GM19324 (cell line): ENCODE measurements at regions not wholly inside any gene's neighbourhood (a gene's known extent, or its start where the extent isn't known, plus 50 kb on each side); places are given as distances from the start of the nearest gene placed in this dataset.
"Not testable (repeated sequence)": the region's sequence is repeated elsewhere in the genome, so short reads cannot be mapped to it uniquely, and the experiment has no call there.

Experiments used
- ATAC-seq: cut with Tn5 transposase; IDR thresholded peaks from one replicate; pipeline ENCODE4 v1.9.1; 2021; ENCODE audit warnings: mild to moderate bottlenecking, moderate library complexity; ENCODE audit not compliant: unreplicated experiment, low FRiP score

- no peak for ATAC-seq
Observed at GRCh38 chr4:36582198-36582597, 300.8 kb downstream of the DTHD1 start.

- no peak for ATAC-seq
Observed at GRCh38 chr4:36587909-36588472, 306.6 kb downstream of the DTHD1 start.

- no peak for ATAC-seq
Observed at GRCh38 chr4:36590343-36590742, 308.9 kb downstream of the DTHD1 start.

GRCh38 chr4:36601864-36602495 lies 320.6 kb downstream of the DTHD1 start:
- no peak for ATAC-seq

DNA sequence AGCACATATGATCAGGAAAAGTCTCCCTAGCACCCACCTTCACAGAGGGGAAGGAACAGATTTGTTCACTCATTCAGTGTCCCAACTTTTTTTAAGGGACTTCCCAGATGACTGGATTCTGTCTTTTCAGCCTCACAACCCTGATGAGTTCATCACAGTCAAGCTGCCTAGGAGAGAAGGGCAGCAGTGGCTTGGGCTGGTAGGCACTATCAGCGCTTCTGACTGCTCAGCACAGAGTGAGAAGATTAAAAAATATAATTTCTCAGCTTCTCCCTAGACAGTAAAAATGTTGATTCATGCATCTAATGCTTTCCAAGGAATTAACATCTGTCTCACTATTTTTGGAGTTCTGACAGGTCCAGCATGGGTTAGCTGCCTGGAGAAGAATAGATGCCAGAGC lies 328.2 kb downstream of the DTHD1 start:
- ATAC-seq: no peak

GRCh38 chr4:36610628-36611027 lies 329.2 kb downstream of the DTHD1 start:
- no peak for ATAC-seq

- not testable (repeated sequence) for ATAC-seq
Observed at GRCh38 chr4:36613142-36613541, 331.7 kb downstream of the DTHD1 start.

- ATAC-seq: no peak
Observed at GRCh38 chr4:36614011-36614410, 332.6 kb downstream of the DTHD1 start.

- no peak for ATAC-seq
Observed at GRCh38 chr4:36618102-36618501, 336.7 kb downstream of the DTHD1 start.

DNA sequence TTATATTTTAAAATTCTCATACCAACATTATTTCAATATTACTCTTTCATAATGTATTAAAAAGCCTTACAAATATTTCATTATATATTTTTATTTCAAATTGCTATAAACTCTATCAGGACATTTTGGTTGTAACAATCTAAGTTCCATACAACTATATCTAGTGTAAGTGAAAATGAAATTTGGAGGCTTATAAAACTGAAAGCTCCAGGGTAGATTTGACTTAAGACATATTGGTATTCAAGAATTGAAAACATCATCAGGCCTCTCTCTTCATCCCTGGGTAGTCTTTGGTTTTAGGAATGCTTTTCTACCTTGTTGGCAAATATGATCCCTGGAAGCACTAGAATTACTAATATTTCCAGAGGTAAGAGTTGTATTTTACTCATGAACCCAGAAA lies 342.6 kb downstream of the DTHD1 start:
- ATAC-seq: peak; percentile 54

DNA sequence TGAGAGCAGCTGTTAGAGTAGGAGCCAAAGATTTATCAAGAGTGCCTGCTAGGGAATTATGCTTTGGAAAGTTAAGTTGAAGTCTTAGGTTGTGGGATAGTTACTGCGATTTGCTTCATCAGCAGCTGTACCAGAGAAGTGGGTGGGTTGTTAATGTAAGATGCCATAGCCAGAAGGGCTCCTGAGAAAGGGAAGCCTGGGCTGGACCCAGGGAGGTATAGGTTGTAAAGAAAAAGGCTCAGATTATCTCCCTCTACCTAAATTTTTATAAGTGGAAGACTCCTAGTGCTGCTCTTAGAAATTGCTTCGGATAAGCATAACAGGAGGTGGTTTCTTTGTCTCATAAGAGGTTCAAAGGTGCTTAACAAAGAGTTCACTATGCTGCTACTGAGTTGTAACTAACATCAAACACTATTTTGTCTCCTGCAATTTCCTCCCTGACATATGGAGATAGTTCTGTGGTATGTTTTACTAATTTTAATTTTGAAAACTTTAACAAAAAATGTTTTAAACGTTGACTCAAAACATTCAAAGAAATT lies 356.9 kb downstream of the DTHD1 start:
- ATAC-seq: no peak

DNA sequence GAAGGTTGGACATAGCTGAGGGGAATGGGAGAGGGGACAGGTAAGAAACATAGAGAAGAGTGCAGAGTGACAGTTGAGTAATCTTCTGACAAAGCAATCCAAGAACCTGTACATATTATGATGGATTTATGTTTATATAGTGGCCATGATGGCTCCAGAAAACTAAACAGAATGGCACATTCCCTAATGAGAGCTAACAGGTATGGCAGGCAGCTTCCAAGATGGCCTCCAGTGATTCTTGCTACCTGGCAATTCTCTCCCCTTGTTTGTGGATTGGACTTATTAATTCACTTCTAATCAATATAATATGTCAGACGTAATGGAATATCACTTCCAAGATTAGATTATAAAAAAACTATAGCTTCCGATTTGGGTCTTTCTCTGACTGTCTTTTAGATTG lies 359.5 kb downstream of the DTHD1 start:
- no peak for ATAC-seq

DNA sequence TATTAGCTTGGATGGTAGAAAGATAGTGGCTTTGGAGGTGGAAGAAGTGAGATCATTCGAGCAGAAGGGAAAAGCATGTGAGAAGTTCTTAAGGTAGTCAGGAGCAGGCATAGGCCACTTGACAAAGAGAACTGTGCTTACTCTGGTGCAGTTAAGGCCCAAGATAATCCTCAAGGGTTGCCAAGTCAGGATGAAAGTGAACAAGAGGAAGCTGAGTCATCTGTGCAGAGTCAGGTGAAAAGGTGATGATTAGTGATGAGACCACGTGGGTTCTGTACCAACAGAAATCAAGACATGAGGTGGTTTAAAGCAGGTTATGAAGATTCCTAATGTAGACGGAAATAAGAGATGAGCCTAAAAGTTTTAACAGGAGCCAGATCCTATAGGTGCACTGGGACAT lies 369.8 kb downstream of the DTHD1 start:
- ATAC-seq: peak; percentile 91

- no peak for ATAC-seq
Observed at GRCh38 chr4:36652857-36653256, 371.4 kb downstream of the DTHD1 start.

GRCh38 chr4:36665985-36666527 lies 384.6 kb downstream of the DTHD1 start:
- ATAC-seq: no peak

DNA sequence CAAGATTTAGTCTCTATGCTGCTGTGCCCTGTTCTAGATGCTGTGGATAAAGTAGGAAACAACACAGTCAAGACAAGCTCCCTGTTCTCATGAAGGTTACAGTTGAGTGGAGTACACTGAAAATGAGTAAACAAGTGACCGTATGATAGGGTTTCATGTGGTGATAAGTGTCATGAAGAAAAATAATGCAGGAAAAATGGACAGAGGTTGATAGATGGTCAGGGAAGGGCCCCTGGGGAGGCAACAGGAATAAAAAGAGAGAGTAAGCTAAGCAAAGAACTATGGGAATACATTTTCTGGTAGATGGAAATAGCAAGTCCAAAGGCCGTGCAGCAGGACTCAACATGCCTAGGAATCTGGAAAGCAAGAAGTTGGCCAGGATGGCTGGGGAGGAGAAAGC lies 394.0 kb downstream of the DTHD1 start:
- no peak for ATAC-seq

GRCh38 chr4:36676139-36677050 lies 395.0 kb downstream of the DTHD1 start:
- no peak for ATAC-seq

- no peak for ATAC-seq
Observed at GRCh38 chr4:36677112-36677511, 395.7 kb downstream of the DTHD1 start.

GRCh38 chr4:36677874-36678273 lies 396.5 kb downstream of the DTHD1 start:
- no peak for ATAC-seq

- ATAC-seq: no peak
Observed at GRCh38 chr4:36687681-36688080, 406.3 kb downstream of the DTHD1 start.

GRCh38 chr4:36692586-36692985 lies 411.2 kb downstream of the DTHD1 start:
- no peak for ATAC-seq
